LNCaP clone FGC (cell line): ENCODE measurements at regions not wholly inside any gene's neighbourhood (a gene's known extent, or its start where the extent isn't known, plus 50 kb on each side); places are given as distances from the start of the nearest gene placed in this dataset.

Source experiments
- DNase-seq: peaks from one replicate; pipeline ENCODE4 v3.0.0-alpha.2; 2011; ENCODE audit warnings: low read depth
- H3K4me3 ChIP-seq: 2 replicates; pipeline ENCODE4 v1.5.1; 2011; ENCODE audit warnings: mild to moderate bottlenecking, low read depth, low read length, control low read depth
- TF ChIP-seq, protein P1 (sequence below): IDR thresholded peaks from 2 replicates; pipeline ENCODE4 v1.5.1; 2012; ENCODE audit warnings: mild to moderate bottlenecking; ENCODE audit not compliant: control insufficient read depth, insufficient read depth; ENCODE audit errors: extremely low read depth

DNA sequence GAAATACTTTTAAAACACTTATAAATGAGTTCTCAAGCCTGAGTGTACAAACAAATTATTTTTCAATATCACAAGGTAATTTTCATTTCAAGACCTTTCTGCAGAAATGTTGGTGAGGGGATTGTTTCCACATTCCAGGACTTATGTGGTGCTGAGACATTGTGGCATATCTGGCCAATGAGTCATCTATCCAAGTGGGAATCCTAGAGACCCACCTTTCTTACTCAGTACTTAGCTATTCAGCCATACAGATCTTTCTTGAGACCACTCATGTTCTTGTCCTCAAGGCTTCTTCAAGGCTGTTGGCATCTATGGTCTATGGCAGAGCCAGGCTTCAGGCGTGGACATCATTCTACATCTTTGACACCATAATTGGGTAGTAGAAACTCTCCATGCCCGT lies 225.4 kb downstream of the DKK1 start:
- TF ChIP-seq, protein P1, sequence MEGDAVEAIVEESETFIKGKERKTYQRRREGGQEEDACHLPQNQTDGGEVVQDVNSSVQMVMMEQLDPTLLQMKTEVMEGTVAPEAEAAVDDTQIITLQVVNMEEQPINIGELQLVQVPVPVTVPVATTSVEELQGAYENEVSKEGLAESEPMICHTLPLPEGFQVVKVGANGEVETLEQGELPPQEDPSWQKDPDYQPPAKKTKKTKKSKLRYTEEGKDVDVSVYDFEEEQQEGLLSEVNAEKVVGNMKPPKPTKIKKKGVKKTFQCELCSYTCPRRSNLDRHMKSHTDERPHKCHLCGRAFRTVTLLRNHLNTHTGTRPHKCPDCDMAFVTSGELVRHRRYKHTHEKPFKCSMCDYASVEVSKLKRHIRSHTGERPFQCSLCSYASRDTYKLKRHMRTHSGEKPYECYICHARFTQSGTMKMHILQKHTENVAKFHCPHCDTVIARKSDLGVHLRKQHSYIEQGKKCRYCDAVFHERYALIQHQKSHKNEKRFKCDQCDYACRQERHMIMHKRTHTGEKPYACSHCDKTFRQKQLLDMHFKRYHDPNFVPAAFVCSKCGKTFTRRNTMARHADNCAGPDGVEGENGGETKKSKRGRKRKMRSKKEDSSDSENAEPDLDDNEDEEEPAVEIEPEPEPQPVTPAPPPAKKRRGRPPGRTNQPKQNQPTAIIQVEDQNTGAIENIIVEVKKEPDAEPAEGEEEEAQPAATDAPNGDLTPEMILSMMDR: no peak
- DNase-seq: no peak
- no peak overlapping the region for H3K4me3 ChIP-seq

DNA sequence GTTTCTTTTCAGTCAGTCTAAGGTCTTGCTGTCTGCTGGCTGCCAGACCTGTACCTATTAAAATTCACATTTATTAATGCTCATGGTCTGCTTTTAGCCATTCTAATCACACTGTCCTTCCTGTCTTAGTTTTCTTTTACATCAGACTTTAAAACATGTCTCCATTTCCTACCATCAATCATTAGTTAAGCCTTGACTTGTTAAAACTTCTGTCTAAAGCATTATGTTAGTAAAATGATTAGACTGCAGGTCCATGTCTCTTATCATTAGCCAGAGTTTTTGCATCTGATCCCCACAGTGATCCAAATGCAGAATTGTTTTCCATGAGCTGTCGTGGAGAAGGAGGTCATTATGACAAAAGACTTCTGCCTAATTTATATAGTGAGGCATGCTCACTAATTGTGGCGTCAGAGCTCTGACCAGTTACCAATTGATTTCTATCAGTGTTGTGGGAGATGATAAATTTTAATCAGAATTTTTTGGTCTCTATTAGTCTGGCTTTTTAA lies 226.5 kb downstream of the DKK1 start:
- DNase-seq: no peak
- H3K4me3 ChIP-seq: no peak overlapping the region
- TF ChIP-seq, protein P1: no peak

DNA sequence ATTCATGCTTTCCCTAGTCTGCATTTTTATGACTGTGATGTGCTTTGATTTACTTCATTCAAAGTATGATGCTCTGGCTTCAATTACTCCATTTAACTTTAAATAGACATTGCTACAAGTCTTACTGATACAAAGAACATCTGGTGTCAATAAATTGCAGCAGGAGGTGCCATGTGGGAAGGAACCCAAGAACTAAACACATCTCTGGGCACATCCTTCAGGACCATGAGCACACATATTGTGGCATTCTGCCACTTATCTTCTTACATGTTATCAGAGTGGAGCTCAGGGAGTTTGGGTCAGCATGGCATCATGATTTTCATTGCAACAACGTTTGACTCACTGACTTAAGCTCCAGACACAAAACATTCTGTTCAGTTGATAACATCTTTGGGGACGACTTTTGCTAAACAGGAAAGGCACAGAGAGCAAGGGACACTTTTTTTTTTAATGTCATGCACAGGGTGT lies 227.0 kb downstream of the DKK1 start:
- TF ChIP-seq, protein P1: no peak
- no peak for DNase-seq

DNA sequence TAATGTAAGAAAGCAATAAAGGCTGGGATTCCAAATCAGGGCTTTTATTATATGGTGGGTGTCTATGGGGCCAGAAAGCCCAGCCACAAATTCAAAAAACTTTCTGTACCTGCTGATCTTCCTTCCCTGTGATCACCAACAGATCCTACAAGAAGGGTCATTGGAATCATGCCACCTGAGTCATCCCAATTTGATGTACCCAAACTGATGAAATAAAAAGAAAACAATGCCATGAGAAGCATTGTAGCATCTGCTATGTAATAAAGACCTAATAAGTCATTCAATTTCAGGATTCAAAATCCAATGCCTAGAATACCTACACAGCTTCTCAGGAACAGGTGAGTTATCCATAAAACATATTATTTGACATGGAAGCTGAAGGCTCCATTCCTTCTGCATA lies 228.8 kb downstream of the DKK1 start:
- no peak overlapping the region for H3K4me3 ChIP-seq
- no peak for DNase-seq
- TF ChIP-seq, protein P1: no peak

More for the DNA sequence above, 227.0 kb downstream of the DKK1 start:
- H3K4me3 ChIP-seq: no peak overlapping the region

DNA sequence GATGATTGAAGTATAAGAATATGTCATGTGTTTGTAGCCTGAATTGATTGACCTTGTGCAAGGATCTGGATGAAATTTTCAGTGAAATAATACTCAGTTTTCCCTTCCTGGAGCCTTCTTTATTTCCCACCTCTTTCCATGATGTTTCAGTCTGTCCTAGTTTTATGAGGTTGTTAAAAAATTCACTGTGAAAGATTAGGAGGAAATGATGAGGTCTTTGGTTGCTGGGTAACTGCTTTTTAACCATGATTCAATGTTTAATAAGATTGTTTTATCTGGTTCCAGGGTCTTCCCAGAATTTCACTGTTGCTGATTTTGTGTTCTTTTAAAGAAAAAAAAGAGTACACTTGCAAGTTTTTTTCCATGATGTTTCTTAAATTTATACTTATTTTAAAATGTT lies 221.5 kb downstream of the MBL2 start:
- DNase-seq: no peak
- H3K4me3 ChIP-seq: no peak overlapping the region
- TF ChIP-seq, protein P1: no peak

DNA sequence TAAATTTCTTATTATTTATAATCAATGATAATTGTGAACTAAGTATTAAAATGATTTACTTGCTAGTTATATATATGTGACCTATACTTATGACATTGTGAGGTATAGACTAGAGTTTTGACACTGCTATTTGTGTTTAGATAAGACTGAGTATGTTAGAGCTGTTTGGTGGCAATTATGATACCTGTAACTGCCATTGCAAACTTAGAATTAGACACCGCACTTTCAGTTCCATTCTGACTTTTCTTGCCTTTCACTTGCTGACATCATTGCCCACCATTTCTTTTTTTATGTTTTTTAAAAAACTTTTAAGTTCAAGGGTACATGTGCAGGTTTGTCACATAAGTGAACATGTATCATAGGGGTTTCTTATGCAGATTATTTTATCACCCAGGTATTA lies 214.5 kb downstream of the MBL2 start:
- TF ChIP-seq, protein P1: no peak
- H3K4me3 ChIP-seq: no peak overlapping the region
- DNase-seq: no peak

DNA sequence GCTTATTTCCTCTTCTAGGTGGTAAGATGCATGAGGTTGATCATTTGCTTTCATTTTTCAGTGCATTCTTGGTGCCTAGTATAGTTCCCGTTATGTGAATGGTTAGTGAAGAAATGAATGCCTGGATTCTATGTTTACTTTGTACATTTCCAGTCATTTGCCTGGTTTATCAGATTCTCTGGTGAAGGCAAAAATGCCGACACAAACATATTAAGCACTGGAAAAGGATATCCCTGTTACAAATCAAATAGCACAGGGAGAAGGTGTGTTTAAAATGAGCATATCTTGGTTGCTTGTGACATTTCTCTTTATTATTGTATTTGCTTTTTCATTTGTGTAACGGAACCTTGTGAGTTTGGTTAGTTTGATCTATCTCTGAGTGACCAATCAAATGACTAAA lies 211.3 kb downstream of the MBL2 start:
- no peak for DNase-seq
- H3K4me3 ChIP-seq: no peak overlapping the region
- TF ChIP-seq, protein P1: no peak
